ENCODE measurements at regions not wholly inside any gene's neighbourhood (a gene's known extent, or its start where the extent isn't known, plus 50 kb on each side); places are given as distances from the start of the nearest gene placed in this dataset.

DNA sequence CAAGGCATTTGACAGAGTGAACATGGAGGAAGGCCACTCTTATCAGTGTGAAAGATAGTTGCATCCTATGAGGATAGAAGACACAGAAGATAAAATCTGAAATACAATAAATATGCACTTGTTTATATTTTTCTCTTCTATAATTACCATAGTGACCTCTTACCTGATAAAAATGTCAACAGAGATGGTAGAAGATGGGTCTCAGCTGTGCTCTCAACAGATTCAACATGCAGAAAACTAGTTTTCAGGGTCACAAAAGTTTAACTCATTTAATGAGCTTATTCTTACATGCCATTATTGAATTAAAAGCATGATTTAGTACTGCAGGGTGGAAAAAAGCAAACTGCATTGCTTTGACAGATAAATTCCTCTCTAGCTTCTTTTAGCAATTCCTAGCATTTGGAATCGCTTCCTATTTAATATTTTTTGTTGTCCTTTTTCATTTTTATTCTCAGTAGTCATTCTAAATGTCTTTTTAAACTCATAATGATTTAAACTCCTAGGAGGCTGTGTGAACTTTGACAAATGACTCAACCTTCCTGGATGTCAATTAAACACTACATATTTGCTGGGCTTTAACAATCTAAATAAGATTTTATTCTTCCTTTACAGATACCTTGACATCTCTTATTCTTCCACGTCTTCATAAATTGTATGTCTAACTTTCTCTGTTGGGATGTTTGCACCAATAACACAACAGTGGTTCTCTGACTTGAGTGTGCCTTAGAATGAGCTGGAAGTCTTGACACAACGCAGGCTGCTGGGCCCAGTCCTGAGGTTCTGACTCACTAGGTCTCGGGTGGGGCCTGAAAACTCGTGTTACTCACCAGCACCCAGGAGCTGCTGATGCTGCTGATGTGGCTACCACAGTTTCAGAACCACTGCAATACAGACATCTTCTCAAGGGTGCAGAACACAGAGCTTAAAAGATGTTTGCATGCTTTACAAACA is 565.5 kb upstream of the IGFBP3 start:
- DNase-seq, result no peak

DNA sequence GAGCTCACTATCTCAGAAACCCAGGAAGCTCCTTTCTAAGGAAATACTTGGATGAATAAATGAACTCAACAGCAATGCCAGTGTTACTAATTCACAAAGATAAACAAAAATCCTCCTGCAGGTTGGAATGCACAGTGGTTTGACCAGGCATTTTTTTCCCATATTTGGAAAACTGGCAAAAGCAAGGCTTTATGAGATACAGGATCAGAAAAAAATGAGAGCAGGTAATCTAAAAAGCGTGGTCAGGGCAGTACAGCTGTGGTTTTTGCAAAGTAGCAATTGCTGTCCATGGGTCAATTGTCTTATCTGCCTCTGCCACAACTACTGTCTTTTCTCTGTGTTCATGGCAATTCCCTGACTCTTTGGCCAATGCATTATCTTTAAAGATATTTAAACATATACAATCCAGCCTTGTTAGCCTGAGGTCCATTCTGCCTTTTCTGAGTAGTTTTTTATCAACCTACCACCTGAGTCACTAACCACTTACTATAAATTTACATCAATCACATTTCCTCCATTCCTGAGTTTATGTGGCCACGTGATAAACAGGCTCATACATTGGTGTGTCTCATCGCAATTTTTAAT is 564.5 kb upstream of the IGFBP3 start:
- DNase-seq (no peak), FAIRE-seq (no peak), ATAC-seq (no peak)
- no peaks in the 10 kb centered on the region for H3K4me1 ChIP-seq
- no peak overlapping the region for H3K4me3 ChIP-seq
- intact Hi-C loops (cut with DNase I), result no loop called here
- H3K27me3 ChIP-seq, result no peaks in the 10 kb centered on the region
- TF ChIP-seq, protein P1, sequence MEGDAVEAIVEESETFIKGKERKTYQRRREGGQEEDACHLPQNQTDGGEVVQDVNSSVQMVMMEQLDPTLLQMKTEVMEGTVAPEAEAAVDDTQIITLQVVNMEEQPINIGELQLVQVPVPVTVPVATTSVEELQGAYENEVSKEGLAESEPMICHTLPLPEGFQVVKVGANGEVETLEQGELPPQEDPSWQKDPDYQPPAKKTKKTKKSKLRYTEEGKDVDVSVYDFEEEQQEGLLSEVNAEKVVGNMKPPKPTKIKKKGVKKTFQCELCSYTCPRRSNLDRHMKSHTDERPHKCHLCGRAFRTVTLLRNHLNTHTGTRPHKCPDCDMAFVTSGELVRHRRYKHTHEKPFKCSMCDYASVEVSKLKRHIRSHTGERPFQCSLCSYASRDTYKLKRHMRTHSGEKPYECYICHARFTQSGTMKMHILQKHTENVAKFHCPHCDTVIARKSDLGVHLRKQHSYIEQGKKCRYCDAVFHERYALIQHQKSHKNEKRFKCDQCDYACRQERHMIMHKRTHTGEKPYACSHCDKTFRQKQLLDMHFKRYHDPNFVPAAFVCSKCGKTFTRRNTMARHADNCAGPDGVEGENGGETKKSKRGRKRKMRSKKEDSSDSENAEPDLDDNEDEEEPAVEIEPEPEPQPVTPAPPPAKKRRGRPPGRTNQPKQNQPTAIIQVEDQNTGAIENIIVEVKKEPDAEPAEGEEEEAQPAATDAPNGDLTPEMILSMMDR (IDR thresholded peaks at IDR 0.05), result no peak
- H3K9me3 ChIP-seq, result no peaks in the 10 kb centered on the region
- 48 to 62% methylated on average over 3 of the region's 3 CpGs for WGBS, 2 donors
- H3K36me3 ChIP-seq, result no peaks in the 10 kb centered on the region
- H3K27ac ChIP-seq, result no peak overlapping the region

More for the DNA sequence above, 565.5 kb upstream of the IGFBP3 start:
- intact Hi-C loops (cut with DNase I), result no loop called here
- no peaks in the 10 kb centered on the region for H3K36me3 ChIP-seq
- WGBS, 2 donors, result 43 to 66% methylated on average over 5 of the region's 5 CpGs
- no peaks in the 10 kb centered on the region for H3K4me1 ChIP-seq
- H3K4me3 ChIP-seq, result no peak overlapping the region
- no peak overlapping the region for H3K27ac ChIP-seq
- no peaks in the 10 kb centered on the region for H3K27me3 ChIP-seq
- H3K9me3 ChIP-seq, result no peaks in the 10 kb centered on the region
- TF ChIP-seq, protein P1 (IDR thresholded peaks at IDR 0.05), result no peak
- FAIRE-seq (no peak), ATAC-seq (peak in 3 of 4 donors; percentile 31 to 49 (median 38))

DNA sequence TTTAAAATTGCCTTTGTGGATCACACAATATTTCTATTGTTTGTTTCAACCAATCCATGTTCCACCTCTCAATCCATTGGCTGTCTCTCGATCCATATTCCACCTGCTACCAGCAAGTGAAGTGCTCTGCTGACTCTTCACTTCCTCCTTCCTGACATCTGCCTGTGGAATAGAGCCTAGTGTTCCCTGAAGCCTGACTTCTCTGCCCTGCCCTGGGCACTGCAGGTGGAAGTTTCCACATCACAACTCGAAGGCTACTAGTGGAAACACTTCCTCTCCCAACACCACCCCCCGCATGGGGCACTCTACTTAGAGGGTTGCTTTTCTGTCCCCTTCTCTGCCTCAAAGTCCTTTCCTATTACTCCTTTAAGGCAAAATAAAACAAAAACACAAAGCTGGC is 563.8 kb upstream of the IGFBP3 start:
- TF ChIP-seq, protein P1 (IDR thresholded peaks at IDR 0.05), result no peak
- intact Hi-C loops (cut with DNase I), result no loop called here
- no peaks in the 10 kb centered on the region for H3K9me3 ChIP-seq
- H3K4me1 ChIP-seq, result no peaks in the 10 kb centered on the region
- 59 to 74% methylated on average over 3 of the region's 3 CpGs for WGBS, 2 donors
- ATAC-seq (no peak), FAIRE-seq (no peak), DNase-seq (no peak)
- no peak overlapping the region for H3K27ac ChIP-seq
- H3K27me3 ChIP-seq, result no peaks in the 10 kb centered on the region
- H3K4me3 ChIP-seq, result no peak overlapping the region
- H3K36me3 ChIP-seq, result no peaks in the 10 kb centered on the region

DNA sequence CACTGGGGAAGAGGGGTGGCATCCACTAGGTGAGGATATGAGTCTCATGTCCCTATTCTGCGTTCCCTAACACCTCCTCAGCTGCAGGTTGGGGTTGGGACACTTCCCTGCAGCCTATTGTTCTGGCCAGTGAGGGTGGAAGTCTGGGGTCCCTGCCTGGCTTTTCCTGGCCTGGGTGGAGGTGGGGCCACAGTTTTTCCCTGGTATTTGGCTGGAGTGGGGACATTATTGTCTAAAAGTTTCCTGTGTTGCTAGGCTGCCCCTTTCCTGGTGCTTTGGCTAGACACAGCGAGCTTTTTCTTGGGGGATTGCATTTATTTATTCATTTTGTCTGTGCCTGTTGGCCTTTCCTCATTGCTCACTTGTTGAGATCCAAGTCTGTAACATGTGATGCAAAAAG is 559.5 kb upstream of the IGFBP3 start:
- DNase-seq, result no peak
- H3K4me1 ChIP-seq, result no peaks in the 10 kb centered on the region
- no peaks in the 10 kb centered on the region for H3K36me3 ChIP-seq
- no peak overlapping the region for H3K27ac ChIP-seq
- H3K9me3 ChIP-seq, result no peaks in the 10 kb centered on the region
- FAIRE-seq, result no peak
- H3K4me3 ChIP-seq, result no peak overlapping the region
- ATAC-seq, result no peak
- TF ChIP-seq, protein P1 (IDR thresholded peaks at IDR 0.05), result no peak
- WGBS, 2 donors, result 70 to 79% methylated on average over 2 of the region's 2 CpGs
- no peaks in the 10 kb centered on the region for H3K27me3 ChIP-seq
- intact Hi-C loops (cut with DNase I), result no loop called here

DNA sequence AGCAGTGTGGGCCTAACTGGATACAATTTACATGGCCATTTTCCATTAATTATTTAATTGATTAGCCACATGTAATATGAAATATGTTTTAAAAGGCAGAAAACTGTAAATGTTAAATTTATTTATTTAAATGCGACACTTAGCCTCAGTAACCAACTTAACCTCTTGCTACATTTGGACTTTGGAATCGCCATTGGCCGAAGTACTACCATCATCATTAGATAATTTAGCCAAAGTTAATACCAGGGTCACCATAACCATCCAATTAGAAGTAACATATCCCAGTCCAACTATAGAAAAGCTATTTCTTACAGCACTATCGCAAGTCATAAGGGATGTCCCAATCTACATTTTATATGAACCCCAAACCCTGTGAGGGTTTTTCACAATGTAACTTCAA is 558.6 kb upstream of the IGFBP3 start:
- Histone ChIP-seq H3K4me1 (no peaks in the 10 kb centered on the region), H3K27ac (no peak overlapping the region), H3K36me3 (no peaks in the 10 kb centered on the region), H3K4me3 (no peak overlapping the region), H3K27me3 (no peaks in the 10 kb centered on the region), H3K9me3 (no peaks in the 10 kb centered on the region)
- TF ChIP-seq, protein P1 (IDR thresholded peaks at IDR 0.05), result no peak
- ATAC-seq (no peak), FAIRE-seq (no peak), DNase-seq (no peak)
- intact Hi-C loops (cut with DNase I), result no loop called here
- 88 to 96% methylated on average over 4 of the region's 4 CpGs for WGBS, 2 donors
